ENCODE measurements at regions not wholly inside any gene's neighbourhood (a gene's known extent, or its start where the extent isn't known, plus 50 kb on each side); places are given as distances from the start of the nearest gene placed in this dataset.

- Histone ChIP-seq H3K4me2 (ENCODE audit: low read depth, low read length) (no peak overlapping the region), H3K36me3 (replicated peaks; ENCODE audit: insufficient read depth, low read length) (no peaks in the 10 kb centered on the region), H4K20me1 (ENCODE audit: insufficient read depth, low read length) (no peaks in the 10 kb centered on the region), H3K9me3 (replicated peaks; ENCODE audit: insufficient read depth, low read length) (no peaks in the 10 kb centered on the region), H3K27ac (ENCODE audit: low read length) (no peak overlapping the region), H3F3A (ENCODE audit: insufficient read depth, low read length) (no peaks in the 10 kb centered on the region), H3K9ac (ENCODE audit: low read length) (no peak overlapping the region), H3K79me2 (ENCODE audit: low read length) (no peaks in the 10 kb centered on the region), H3K27me3 (replicated peaks; ENCODE audit: insufficient read depth, low read length) (no peaks in the 10 kb centered on the region), H3K4me1 (ENCODE audit: low read length) (no peaks in the 10 kb centered on the region), H2AFZ (ENCODE audit: low read length) (no peak overlapping the region), H3K9me2 (replicated peaks; ENCODE audit: insufficient read depth, low read length) (no peaks in the 10 kb centered on the region), H3K4me3 (ENCODE audit: low read length) (no peak overlapping the region)
- no peak for TF ChIP-seq EZH2phosphoT487 (IDR thresholded peaks at IDR 0.05; ENCODE audit: low read length)
- peak; percentile 36 for DNase-seq
Measured at GRCh38 chr4:181443021-181443420, 800.2 kb upstream of the TENM3 start.

- no peaks in the 10 kb centered on the region for H3K9me3 ChIP-seq (replicated peaks; ENCODE audit: insufficient read depth, low read length)
- H3K4me1 ChIP-seq (ENCODE audit: low read length), result no peaks in the 10 kb centered on the region
- H3K27me3 ChIP-seq (replicated peaks; ENCODE audit: insufficient read depth, low read length), result no peaks in the 10 kb centered on the region
- no peak for DNase-seq
- H3K36me3 ChIP-seq (replicated peaks; ENCODE audit: insufficient read depth, low read length), result no peaks in the 10 kb centered on the region
- H3K4me2 ChIP-seq (ENCODE audit: low read depth, low read length), result no peak overlapping the region
- no peaks in the 10 kb centered on the region for H4K20me1 ChIP-seq (ENCODE audit: insufficient read depth, low read length)
- H3K4me3 ChIP-seq (ENCODE audit: low read length), result no peak overlapping the region
- H2AFZ ChIP-seq (ENCODE audit: low read length), result no peak overlapping the region
- no peak overlapping the region for H3K9ac ChIP-seq (ENCODE audit: low read length)
- no peak for TF ChIP-seq EZH2 (optimal IDR thresholded peaks at IDR 0.05; ENCODE audit: low read depth, low read length)
- TF ChIP-seq EZH2phosphoT487 (IDR thresholded peaks at IDR 0.05; ENCODE audit: low read length), result no peak
- no peak for TF ChIP-seq CTCF (IDR thresholded peaks at IDR 0.05; ENCODE audit: low read length)
- H3K79me2 ChIP-seq (ENCODE audit: low read length), result no peaks in the 10 kb centered on the region
- no peaks in the 10 kb centered on the region for H3F3A ChIP-seq (ENCODE audit: insufficient read depth, low read length)
- H3K27ac ChIP-seq (ENCODE audit: low read length), result no peak overlapping the region
- no peaks in the 10 kb centered on the region for H3K9me2 ChIP-seq (replicated peaks; ENCODE audit: insufficient read depth, low read length)
Measured at GRCh38 chr4:181465826-181466225, 777.4 kb upstream of the TENM3 start.

GRCh38 chr4:181468451-181468850, 774.8 kb upstream of the TENM3 start:
- Histone ChIP-seq H3K9ac (ENCODE audit: low read length) (no peak overlapping the region), H3K9me3 (replicated peaks; ENCODE audit: insufficient read depth, low read length) (no peaks in the 10 kb centered on the region), H3K79me2 (ENCODE audit: low read length) (no peaks in the 10 kb centered on the region), H3K4me1 (ENCODE audit: low read length) (no peaks in the 10 kb centered on the region), H3K36me3 (replicated peaks; ENCODE audit: insufficient read depth, low read length) (no peaks in the 10 kb centered on the region), H3K4me3 (ENCODE audit: low read length) (no peak overlapping the region), H2AFZ (ENCODE audit: low read length) (no peak overlapping the region), H3K4me2 (ENCODE audit: low read depth, low read length) (no peak overlapping the region), H3K27ac (ENCODE audit: low read length) (no peak overlapping the region), H3F3A (ENCODE audit: insufficient read depth, low read length) (no peaks in the 10 kb centered on the region), H3K27me3 (replicated peaks; ENCODE audit: insufficient read depth, low read length) (no peaks in the 10 kb centered on the region), H4K20me1 (ENCODE audit: insufficient read depth, low read length) (no peaks in the 10 kb centered on the region), H3K9me2 (replicated peaks; ENCODE audit: insufficient read depth, low read length) (no peaks in the 10 kb centered on the region)
- no peak for DNase-seq
- TF ChIP-seq EZH2phosphoT487 (IDR thresholded peaks at IDR 0.05; ENCODE audit: low read length) (no peak), CTCF (IDR thresholded peaks at IDR 0.05; ENCODE audit: low read length) (no peak), EZH2 (optimal IDR thresholded peaks at IDR 0.05; ENCODE audit: low read depth, low read length) (no peak)

GRCh38 chr4:181470306-181470705, 772.9 kb upstream of the TENM3 start:
- no peak overlapping the region for H2AFZ ChIP-seq (ENCODE audit: low read length)
- H3K36me3 ChIP-seq (replicated peaks; ENCODE audit: insufficient read depth, low read length), result no peaks in the 10 kb centered on the region
- H3K9ac ChIP-seq (ENCODE audit: low read length), result no peak overlapping the region
- H3K4me2 ChIP-seq (ENCODE audit: low read depth, low read length), result no peak overlapping the region
- no peaks in the 10 kb centered on the region for H4K20me1 ChIP-seq (ENCODE audit: insufficient read depth, low read length)
- H3K27ac ChIP-seq (ENCODE audit: low read length), result no peak overlapping the region
- no peaks in the 10 kb centered on the region for H3K9me2 ChIP-seq (replicated peaks; ENCODE audit: insufficient read depth, low read length)
- H3K4me3 ChIP-seq (ENCODE audit: low read length), result no peak overlapping the region
- no peaks in the 10 kb centered on the region for H3K79me2 ChIP-seq (ENCODE audit: low read length)
- H3K9me3 ChIP-seq (replicated peaks; ENCODE audit: insufficient read depth, low read length), result no peaks in the 10 kb centered on the region
- H3K27me3 ChIP-seq (replicated peaks; ENCODE audit: insufficient read depth, low read length), result no peaks in the 10 kb centered on the region
- TF ChIP-seq CTCF (IDR thresholded peaks at IDR 0.05; ENCODE audit: low read length), result no peak
- no peak for TF ChIP-seq EZH2phosphoT487 (IDR thresholded peaks at IDR 0.05; ENCODE audit: low read length)
- no peak for TF ChIP-seq EZH2 (optimal IDR thresholded peaks at IDR 0.05; ENCODE audit: low read depth, low read length)
- no peaks in the 10 kb centered on the region for H3K4me1 ChIP-seq (ENCODE audit: low read length)
- no peaks in the 10 kb centered on the region for H3F3A ChIP-seq (ENCODE audit: insufficient read depth, low read length)
- no peak for DNase-seq

All from MM.1S (cell line).